HEK293 (cell line): ENCODE measurements at regions not wholly inside any gene's neighbourhood (a gene's known extent, or its start where the extent isn't known, plus 50 kb on each side); places are given as distances from the start of the nearest gene placed in this dataset.

ENCODE experiments used
- CTCF ChIA-PET: fragments of 350-600 bp; formaldehyde crosslinking; extraction: SDS; loops from one replicate; lab custom pipeline; 2021; ENCODE audit warnings: antibody characterized with exemption; lab: Yijun Ruan, JAX
- POLR2A ChIA-PET: fragments of 300-600 bp; formaldehyde crosslinking; extraction: SDS; loops from one replicate; lab custom pipeline; 2020; ENCODE audit warnings: antibody characterized with exemption, inconsistent platforms; lab: Yijun Ruan, JAX
- H3K27ac ChIP-seq: fragments of 200-500 bp; sonication (Bioruptor generic); 2 replicates; pipeline ENCODE4 v1.5.1; 2014; ENCODE audit warnings: low read depth, low read length, control low read depth, inconsistent platforms; ENCODE audit errors: extremely low read depth
- H3K36me3 ChIP-seq, 2 experiments: fragments of 200-500 bp in 1 of 2; sonication (Bioruptor generic) in 1 of 2; 1 replicate in 1 of 2; 2 replicates in 1 of 2; pipeline ENCODE4 v1.5.1; 2014 to 2017; ENCODE audit warnings: inconsistent platforms in 2 of 2, low read length in 2 of 2; ENCODE audit not compliant: control insufficient read depth in 2 of 2, insufficient read depth in 1 of 2
- H3K4me1 ChIP-seq: fragments of 200-500 bp; sonication (Bioruptor generic); 2 replicates; pipeline ENCODE4 v1.5.1; 2014; ENCODE audit warnings: mild to moderate bottlenecking, low read length, inconsistent platforms; ENCODE audit not compliant: control insufficient read depth, insufficient read depth
- H3K4me3 ChIP-seq: 2 replicates; pipeline ENCODE4 v1.5.1; 2011; ENCODE audit warnings: low read depth, mild to moderate bottlenecking, control low read depth, low read length, moderate library complexity
- H3K9me3 ChIP-seq: fragments of 200-500 bp; sonication (Bioruptor generic); 2 replicates; pipeline ENCODE4 v1.5.1; 2014; ENCODE audit warnings: low read depth, low read length, inconsistent platforms; ENCODE audit not compliant: control insufficient read depth, insufficient read depth
- SALL2 ChIP-seq: fragments of 450-650 bp; formaldehyde crosslinking; IDR thresholded peaks from 2 replicates; pipeline ENCODE4 v1.5.0; 2017; ENCODE audit warnings: missing biosample characterization, mild to moderate bottlenecking, missing genetic modification characterization, borderline replicate concordance
- TRIM28 ChIP-seq: IDR thresholded peaks from 2 replicates; pipeline ENCODE4 v1.6.1; 2011; ENCODE audit warnings: low read length, control low read depth, borderline replicate concordance
- ZBTB1 ChIP-seq: fragments of 450-650 bp; formaldehyde crosslinking; IDR thresholded peaks from 2 replicates; pipeline ENCODE4 v1.5.1; 2016; ENCODE audit warnings: missing biosample characterization, missing genetic modification characterization
- ZBTB48 ChIP-seq: fragments of 450-650 bp; formaldehyde crosslinking; IDR thresholded peaks from 2 replicates; pipeline ENCODE4 v1.5.1; 2016; ENCODE audit warnings: missing biosample characterization, missing genetic modification characterization
- ZFHX2 ChIP-seq: fragments of 450-650 bp; formaldehyde crosslinking; conservative IDR thresholded peaks from 2 replicates; pipeline ENCODE4 v1.5.1; 2016; ENCODE audit warnings: missing biosample characterization, missing genetic modification characterization
- ZFP3 ChIP-seq: fragments of 450-650 bp; formaldehyde crosslinking; IDR thresholded peaks from 2 replicates; pipeline ENCODE4 v1.5.1; 2016; ENCODE audit warnings: low read depth, missing biosample characterization, missing genetic modification characterization
- ZFP41 ChIP-seq: fragments of 450-650 bp; formaldehyde crosslinking; IDR thresholded peaks from 2 replicates; pipeline ENCODE4 v1.5.1; 2016; ENCODE audit warnings: missing biosample characterization, missing genetic modification characterization, borderline replicate concordance
- ZNF132 ChIP-seq: fragments of 450-650 bp; formaldehyde crosslinking; IDR thresholded peaks from 2 replicates; pipeline ENCODE4 v1.5.1; 2017; ENCODE audit warnings: missing biosample characterization, missing genetic modification characterization, borderline replicate concordance
- ZNF16 ChIP-seq: fragments of 450-650 bp; formaldehyde crosslinking; IDR thresholded peaks from 2 replicates; pipeline ENCODE4 v1.5.1; 2016; ENCODE audit warnings: low read depth, missing biosample characterization, missing genetic modification characterization
- ZNF202 ChIP-seq: fragments of 450-650 bp; formaldehyde crosslinking; IDR thresholded peaks from 2 replicates; pipeline ENCODE4 v1.5.1; 2016; ENCODE audit warnings: missing biosample characterization, missing genetic modification characterization, borderline replicate concordance
- ZNF280C ChIP-seq: fragments of 450-650 bp; formaldehyde crosslinking; IDR thresholded peaks from 2 replicates; pipeline ENCODE4 v1.5.1; 2016; ENCODE audit warnings: missing biosample characterization, missing genetic modification characterization
- ZNF398 ChIP-seq: fragments of 450-650 bp; formaldehyde crosslinking; IDR thresholded peaks from 2 replicates; pipeline ENCODE4 v1.5.1; 2017; ENCODE audit warnings: missing biosample characterization, missing genetic modification characterization
- ZNF433 ChIP-seq: fragments of 450-650 bp; formaldehyde crosslinking; IDR thresholded peaks from 2 replicates; pipeline ENCODE4 v1.5.1; 2016; ENCODE audit warnings: missing biosample characterization, missing genetic modification characterization, low read depth
- ZNF580 ChIP-seq: fragments of 450-650 bp; formaldehyde crosslinking; IDR thresholded peaks from 2 replicates; pipeline ENCODE4 v1.5.1; 2016; ENCODE audit warnings: missing biosample characterization, missing genetic modification characterization
- ZNF585B ChIP-seq: fragments of 450-650 bp; formaldehyde crosslinking; IDR thresholded peaks from 2 replicates; pipeline ENCODE4 v1.5.1; 2016; ENCODE audit warnings: missing biosample characterization, missing genetic modification characterization
- ZNF654 ChIP-seq: fragments of 450-650 bp; formaldehyde crosslinking; IDR thresholded peaks from 2 replicates; pipeline ENCODE4 v1.5.1; 2016; ENCODE audit warnings: low read depth, missing biosample characterization, missing genetic modification characterization
- ZNF692 ChIP-seq: fragments of 450-650 bp; formaldehyde crosslinking; IDR thresholded peaks from 2 replicates; pipeline ENCODE4 v1.5.1; 2016; ENCODE audit warnings: missing biosample characterization, missing genetic modification characterization
- ZNF792 ChIP-seq: fragments of 450-650 bp; formaldehyde crosslinking; IDR thresholded peaks from 2 replicates; pipeline ENCODE4 v1.5.1; 2016; ENCODE audit warnings: missing biosample characterization, missing genetic modification characterization
- ZSCAN18 ChIP-seq: fragments of 450-650 bp; formaldehyde crosslinking; IDR thresholded peaks from 2 replicates; pipeline ENCODE4 v1.5.1; 2016; ENCODE audit warnings: missing biosample characterization, missing genetic modification characterization
- ZSCAN4 ChIP-seq: fragments of 450-650 bp; formaldehyde crosslinking; IDR thresholded peaks from 2 replicates; pipeline ENCODE4 v1.5.1; 2017; ENCODE audit warnings: missing biosample characterization, missing genetic modification characterization

- Histone ChIP-seq H3K27ac (no peak overlapping the region), H3K4me1 (no peaks in the 10 kb centered on the region), H3K4me3 (no peak overlapping the region), H3K36me3 (no peaks in the 10 kb centered on the region), H3K9me3 (no peaks in the 10 kb centered on the region)
- TF ChIP-seq TRIM28 (no peak), ZNF792 (no peak), ZNF202 (no peak), ZNF580 (tag by site-specific recombination) (no peak), ZNF433 (no peak), ZNF16 (no peak), ZNF585B (tag by site-specific recombination) (no peak), ZBTB1 (tag by site-specific recombination) (no peak), ZNF280C (tag by site-specific recombination) (no peak), SALL2 (tag by site-specific recombination) (no peak), ZNF398 (no peak), ZFP41 (tag by site-specific recombination) (no peak), ZSCAN18 (tag by site-specific recombination) (no peak), ZBTB48 (tag by site-specific recombination) (no peak), ZNF654 (tag by site-specific recombination) (no peak), ZNF692 (no peak), ZNF132 (tag by site-specific recombination) (no peak), ZFHX2 (tag by site-specific recombination) (no peak), ZSCAN4 (tag by site-specific recombination) (no peak), ZFP3 (no peak)
- ChIA-PET CTCF (no interaction called here), POLR2A (no interaction called here)
These were observed 174.6 kb downstream of the TMEM26 start for GRCh38 chr10:61278556-61278955.
